ENCODE measurements at regions not wholly inside any gene's neighbourhood (a gene's known extent, or its start where the extent isn't known, plus 50 kb on each side); places are given as distances from the start of the nearest gene placed in this dataset.

GRCh38 chr5:130978475-130978874, 186.6 kb downstream of the HINT1 start:
- intact Hi-C loops (cut with DNase I; ENCODE audit: low total_unique reads) = no loop called here
- TF ChIP-seq CTCF (IDR thresholded peaks at IDR 0.05) = no peak
- no peak for TF ChIP-seq POLR2A (IDR thresholded peaks at IDR 0.05)
- H3K4me1 ChIP-seq = no peaks in the 10 kb centered on the region

GRCh38 chr5:130976493-130976892, 188.6 kb downstream of the HINT1 start:
- intact Hi-C loops (cut with DNase I; ENCODE audit: low total_unique reads) = no loop called here
- DNase-seq = no peak
- Histone ChIP-seq H3K4me3 (no peak overlapping the region), H3K4me1 (no peaks in the 10 kb centered on the region), H3K27ac (no peak overlapping the region), H3K27me3 (no peaks in the 10 kb centered on the region), H3K36me3 (no peaks in the 10 kb centered on the region), H3K9me3 (no peaks in the 10 kb centered on the region)
- no peak for TF ChIP-seq CTCF (IDR thresholded peaks at IDR 0.05)
- TF ChIP-seq POLR2A (IDR thresholded peaks at IDR 0.05) = no peak

More at GRCh38 chr5:130978475-130978874, 186.6 kb downstream of the HINT1 start:
- H3K4me3 ChIP-seq = no peak overlapping the region
- no peak overlapping the region for H3K27ac ChIP-seq
- no peaks in the 10 kb centered on the region for H3K36me3 ChIP-seq
- no peak for DNase-seq
- H3K27me3 ChIP-seq = no peaks in the 10 kb centered on the region
- no peaks in the 10 kb centered on the region for H3K9me3 ChIP-seq

DNA sequence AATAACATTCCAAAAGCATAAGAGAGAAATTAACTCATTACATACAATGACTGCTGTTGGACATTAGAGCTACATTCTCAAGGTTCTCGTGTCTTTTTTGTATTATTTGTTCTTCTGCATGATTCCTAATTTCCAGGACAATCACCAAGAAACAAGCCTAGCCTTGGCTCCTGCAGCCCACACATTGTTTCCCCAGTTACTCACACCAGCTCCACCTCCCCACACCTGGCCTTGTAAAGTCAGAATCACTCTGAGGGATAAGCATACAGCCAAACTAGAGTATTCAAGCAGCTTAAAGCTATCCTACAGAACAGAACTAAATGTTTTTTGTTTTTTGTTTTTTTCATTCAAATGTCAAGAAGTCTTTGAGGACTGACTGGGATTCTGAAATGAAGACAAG, 189.2 kb downstream of the HINT1 start:
- intact Hi-C loops (cut with DNase I; ENCODE audit: low total_unique reads) = no loop called here
- no peaks in the 10 kb centered on the region for H3K27me3 ChIP-seq
- no peak for DNase-seq

DNA sequence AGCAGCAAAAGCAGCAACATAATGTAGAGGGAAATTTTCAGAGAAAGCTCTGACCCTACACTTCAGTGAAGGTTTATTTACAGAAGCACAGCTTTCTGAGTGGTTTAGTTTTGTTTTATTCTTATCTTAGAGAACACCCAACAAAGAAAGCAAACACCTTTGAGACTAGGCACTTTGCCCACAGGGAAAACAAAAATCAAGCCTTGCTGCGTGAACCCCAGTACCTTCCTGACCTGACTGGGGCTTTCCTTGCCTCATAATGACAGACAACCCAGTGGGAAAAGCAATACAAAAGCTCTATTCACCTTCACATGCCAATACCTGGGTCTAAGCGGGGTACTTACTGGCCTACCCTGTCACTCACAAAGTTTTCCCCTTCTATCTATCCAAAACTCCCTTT, 189.8 kb downstream of the HINT1 start:
- intact Hi-C loops (cut with DNase I; ENCODE audit: low total_unique reads) = no loop called here
- H3K36me3 ChIP-seq = no peaks in the 10 kb centered on the region
- H3K4me1 ChIP-seq = no peaks in the 10 kb centered on the region
- no peaks in the 10 kb centered on the region for H3K27me3 ChIP-seq
- H3K27ac ChIP-seq = no peak overlapping the region
- TF ChIP-seq CTCF (IDR thresholded peaks at IDR 0.05) (no peak), POLR2A (IDR thresholded peaks at IDR 0.05) (no peak)
- no peak for DNase-seq
- no peaks in the 10 kb centered on the region for H3K9me3 ChIP-seq
- H3K4me3 ChIP-seq = no peak overlapping the region

More for the DNA sequence above, 189.2 kb downstream of the HINT1 start:
- H3K27ac ChIP-seq = no peak overlapping the region
- TF ChIP-seq POLR2A (IDR thresholded peaks at IDR 0.05) (no peak), CTCF (IDR thresholded peaks at IDR 0.05) (no peak)
- H3K4me1 ChIP-seq = no peaks in the 10 kb centered on the region
- no peaks in the 10 kb centered on the region for H3K36me3 ChIP-seq
- no peaks in the 10 kb centered on the region for H3K9me3 ChIP-seq
- H3K4me3 ChIP-seq = no peak overlapping the region

GRCh38 chr5:130974021-130974683, 190.9 kb downstream of the HINT1 start:
- no peaks in the 10 kb centered on the region for H3K9me3 ChIP-seq
- no peak for TF ChIP-seq POLR2A (IDR thresholded peaks at IDR 0.05)
- no peak for TF ChIP-seq CTCF (IDR thresholded peaks at IDR 0.05)
- H3K27ac ChIP-seq = no peak overlapping the region
- H3K36me3 ChIP-seq = no peaks in the 10 kb centered on the region
- DNase-seq = no peak
- intact Hi-C loops (cut with DNase I; ENCODE audit: low total_unique reads) = no loop called here
- no peak overlapping the region for H3K4me3 ChIP-seq
- H3K4me1 ChIP-seq = no peaks in the 10 kb centered on the region
- no peaks in the 10 kb centered on the region for H3K27me3 ChIP-seq

Measured in uterus (tissue), 3 donors.